Neuronal stem cell (in vitro differentiated cells): ENCODE measurements at regions not wholly inside any gene's neighbourhood (a gene's known extent, or its start where the extent isn't known, plus 50 kb on each side); places are given as distances from the start of the nearest gene placed in this dataset.
A peak's percentile ranks its signal among the peaks of the same experiment; 100 is the strongest.

Source experiments
- DNase-seq: peaks from one replicate; pipeline ENCODE4 v3.0.0-alpha.2; 2013; ENCODE audit warnings: low spot score
- H2AFZ ChIP-seq: one replicate; pipeline ENCODE4 v1.6.1; 2013; ENCODE audit warnings: mild to moderate bottlenecking, low read length, inconsistent platforms
- H2AK5ac ChIP-seq: 2 replicates; pipeline ENCODE4 v1.6.1; 2013; ENCODE audit warnings: low read depth, mild to moderate bottlenecking, inconsistent platforms, low read length, moderate library complexity, mixed read lengths
- H2BK120ac ChIP-seq: 2 replicates; pipeline ENCODE4 v1.6.1; 2013; ENCODE audit warnings: low read depth, mild to moderate bottlenecking, inconsistent platforms, low read length, moderate library complexity, mixed read lengths
- H2BK12ac ChIP-seq: one replicate; pipeline ENCODE4 v1.6.1; 2013; ENCODE audit warnings: low read length, inconsistent platforms
- H2BK15ac ChIP-seq: 2 replicates; pipeline ENCODE4 v1.6.1; 2013; ENCODE audit warnings: mild to moderate bottlenecking, low read length, inconsistent platforms, mixed read lengths
- H2BK5ac ChIP-seq: one replicate; pipeline ENCODE4 v1.6.1; 2013; ENCODE audit warnings: inconsistent platforms, mild to moderate bottlenecking, low read length, moderate library complexity
- H3K14ac ChIP-seq: one replicate; pipeline ENCODE4 v1.6.1; 2013; ENCODE audit warnings: low read length, inconsistent platforms
- H3K18ac ChIP-seq: 2 replicates; pipeline ENCODE4 v1.6.1; 2013; ENCODE audit warnings: low read length, inconsistent platforms
- H3K23ac ChIP-seq: 2 replicates; pipeline ENCODE4 v1.6.1; 2013; ENCODE audit warnings: low read depth, mild to moderate bottlenecking, mixed read lengths, low read length, inconsistent platforms; ENCODE audit not compliant: poor library complexity
- H3K27ac ChIP-seq: replicated peaks from 3 replicates; pipeline ENCODE4 v1.5.1; 2013; ENCODE audit warnings: low read length, inconsistent platforms
- H3K27me3 ChIP-seq, 3 experiments: 2 replicates each; pipeline ENCODE4 v1.6.1; 2013; ENCODE audit warnings: low read length in 3 of 3, mild to moderate bottlenecking in 2 of 3, inconsistent platforms in 1 of 3, low read depth in 1 of 3, mixed read lengths in 1 of 3, moderate library complexity in 1 of 3; ENCODE audit not compliant: control insufficient read depth in 3 of 3, insufficient read depth in 3 of 3
- H3K36me3 ChIP-seq, 2 donors: replicated peaks in 1 of 2; 2 replicates each; pipeline ENCODE4 v1.6.1; 2013; ENCODE audit warnings: low read length in 2 of 2; ENCODE audit not compliant: control insufficient read depth in 2 of 2, insufficient read depth in 2 of 2
- H3K4ac ChIP-seq: 2 replicates; pipeline ENCODE4 v1.6.1; 2013; ENCODE audit warnings: inconsistent platforms, mild to moderate bottlenecking, low read length, moderate library complexity
- H3K4me1 ChIP-seq, 2 donors: 1 replicate in 1 of 2; 2 replicates in 1 of 2; pipeline ENCODE4 v1.6.1; 2013; ENCODE audit warnings: low read length in 2 of 2, low read depth in 1 of 2; ENCODE audit not compliant: control insufficient read depth in 2 of 2, insufficient read depth in 1 of 2
- H3K4me2 ChIP-seq: one replicate; pipeline ENCODE4 v1.6.1; 2013; ENCODE audit warnings: mild to moderate bottlenecking, low read length, inconsistent platforms; ENCODE audit not compliant: insufficient read depth, poor library complexity, severe bottlenecking
- H3K4me3 ChIP-seq, 2 donors: 2 replicates each; pipeline ENCODE4 v1.5.1; 2013; ENCODE audit warnings: low read length in 2 of 2, mild to moderate bottlenecking in 2 of 2, inconsistent platforms in 1 of 2, moderate library complexity in 1 of 2
- H3K79me1 ChIP-seq: one replicate; pipeline ENCODE4 v1.6.1; 2013; ENCODE audit warnings: low read depth, mild to moderate bottlenecking, inconsistent platforms, low read length, moderate library complexity
- H3K9ac ChIP-seq: one replicate; pipeline ENCODE4 v1.6.1; 2013; ENCODE audit warnings: mild to moderate bottlenecking, low read depth, low read length, inconsistent platforms; ENCODE audit not compliant: poor library complexity
- H3K9me3 ChIP-seq, 2 donors: replicated peaks in 1 of 2; 2 replicates each; pipeline versions ENCODE3 to v1.6.1; 2013; ENCODE audit warnings: low read length in 2 of 2, mild to moderate bottlenecking in 2 of 2, inconsistent platforms in 1 of 2, low read depth in 1 of 2, mixed read lengths in 1 of 2, moderate library complexity in 1 of 2; ENCODE audit not compliant: control insufficient read depth in 2 of 2, insufficient read depth in 1 of 2
- H4K8ac ChIP-seq: one replicate; pipeline ENCODE4 v1.6.1; 2013; ENCODE audit warnings: low read depth, mild to moderate bottlenecking, inconsistent platforms, low read length, moderate library complexity
- H4K91ac ChIP-seq: one replicate; pipeline ENCODE4 v1.6.1; 2013; ENCODE audit warnings: low read length, low read depth, mild to moderate bottlenecking, inconsistent platforms; ENCODE audit not compliant: poor library complexity
- WGBS, 2 donors: extraction: QIAGEN DNeasy Blood & Tissue Kit; methylation state at CpG; one replicate each; pipeline ENCODE4 v1.1.7; 2013; ENCODE audit warnings: missing lambda C conversion rate in 2 of 2, mixed read lengths in 1 of 2; ENCODE audit not compliant: insufficient read length in 2 of 2, insufficient replicate concordance in 1 of 2; ENCODE audit errors: extremely low coverage in 2 of 2; 5-methylcytosine and 5-hydroxymethylcytosine counted together

GRCh38 chr5:26805076-26805475 lies 233.3 kb downstream of the CDH9 start:
- H3K23ac ChIP-seq, result no peak overlapping the region
- H2BK12ac ChIP-seq, result no peak overlapping the region
- H3K9me3 ChIP-seq, result peaks cover 0 to 4% of the 10 kb centered on the region in 2 donors
- H3K36me3 ChIP-seq, result no peaks in the 10 kb centered on the region
- H4K8ac ChIP-seq, result no peak overlapping the region
- no peaks in the 10 kb centered on the region for H3K79me1 ChIP-seq
- no peak overlapping the region for H2AK5ac ChIP-seq
- no peak overlapping the region for H2BK15ac ChIP-seq
- H3K14ac ChIP-seq, result no peak overlapping the region
- no peak overlapping the region for H4K91ac ChIP-seq
- H3K27me3 ChIP-seq, result no peaks in the 10 kb centered on the region
- H2BK5ac ChIP-seq, result no peak overlapping the region
- DNase-seq, result no peak
- no peak overlapping the region for H2AFZ ChIP-seq
- H3K18ac ChIP-seq, result no peak overlapping the region
- no peak overlapping the region for H2BK120ac ChIP-seq
- no peak overlapping the region for H3K4me2 ChIP-seq
- no peaks in the 10 kb centered on the region for H3K4me1 ChIP-seq
- H3K27ac ChIP-seq, result no peak overlapping the region
- H3K4ac ChIP-seq, result no peak overlapping the region
- no peak overlapping the region for H3K9ac ChIP-seq
- no peak overlapping the region for H3K4me3 ChIP-seq
- no CpG with 5 or more reads among the region's 1 CpG for WGBS, 2 donors

- H3K4me2 ChIP-seq, result no peak overlapping the region
- H3K36me3 ChIP-seq, result no peaks in the 10 kb centered on the region
- no peak for DNase-seq
- H3K27me3 ChIP-seq, result no peaks in the 10 kb centered on the region
- no peak overlapping the region for H4K91ac ChIP-seq
- H3K14ac ChIP-seq, result no peak overlapping the region
- H2BK15ac ChIP-seq, result no peak overlapping the region
- H3K9me3 ChIP-seq, result peaks cover 0 to 4% of the 10 kb centered on the region in 2 donors
- no peak overlapping the region for H3K4ac ChIP-seq
- H2AFZ ChIP-seq, result peak overlapping the region; percentile 19
- no peak overlapping the region for H2BK5ac ChIP-seq
- no peaks in the 10 kb centered on the region for H3K4me1 ChIP-seq
- no peak overlapping the region for H3K4me3 ChIP-seq
- H3K79me1 ChIP-seq, result no peaks in the 10 kb centered on the region
- no peak overlapping the region for H3K9ac ChIP-seq
- no peak overlapping the region for H2BK12ac ChIP-seq
- no peak overlapping the region for H3K18ac ChIP-seq
- H4K8ac ChIP-seq, result no peak overlapping the region
- no peak overlapping the region for H2AK5ac ChIP-seq
- H3K23ac ChIP-seq, result no peak overlapping the region
- WGBS, 2 donors, result no CpG with 5 or more reads among the region's 4 CpGs
- no peak overlapping the region for H2BK120ac ChIP-seq
- H3K27ac ChIP-seq, result no peak overlapping the region
These were observed 235.4 kb downstream of the CDH9 start for GRCh38 chr5:26802944-26803343.

- Histone ChIP-seq H3K23ac (no peak overlapping the region), H3K9ac (no peak overlapping the region), H3K14ac (no peak overlapping the region), H2BK15ac (no peak overlapping the region), H3K79me1 (no peaks in the 10 kb centered on the region), H2AFZ (peak overlapping the region; percentile 34), H3K9me3 (no peaks in the 10 kb centered on the region), H2AK5ac (no peak overlapping the region), H3K27me3 (no peaks in the 10 kb centered on the region), H3K36me3 (no peaks in the 10 kb centered on the region), H4K91ac (no peak overlapping the region), H2BK5ac (no peak overlapping the region), H3K18ac (no peak overlapping the region), H3K27ac (no peak overlapping the region), H4K8ac (no peak overlapping the region), H3K4me1 (no peaks in the 10 kb centered on the region), H3K4ac (no peak overlapping the region), H2BK120ac (no peak overlapping the region), H3K4me3 (no peak overlapping the region), H3K4me2 (no peak overlapping the region), H2BK12ac (no peak overlapping the region)
- no CpG with 5 or more reads among the region's 1 CpG for whole genome bisulfite sequencing, 2 donors
- DNase-seq, result no peak
These were observed 247.0 kb downstream of the CDH9 start for GRCh38 chr5:26791433-26791832.

- H3K4ac ChIP-seq, result no peak overlapping the region
- no peak for DNase-seq
- no peak overlapping the region for H3K14ac ChIP-seq
- no peaks in the 10 kb centered on the region for H3K79me1 ChIP-seq
- H3K23ac ChIP-seq, result no peak overlapping the region
- no peak overlapping the region for H3K4me2 ChIP-seq
- no peak overlapping the region for H2BK120ac ChIP-seq
- no peak overlapping the region for H2BK15ac ChIP-seq
- WGBS, 2 donors, result no CpG with 5 or more reads among the region's 3 CpGs
- H2AFZ ChIP-seq, result peak overlapping the region; percentile 34
- H4K91ac ChIP-seq, result no peak overlapping the region
- H4K8ac ChIP-seq, result no peak overlapping the region
- no peak overlapping the region for H2AK5ac ChIP-seq
- H3K4me1 ChIP-seq, result no peaks in the 10 kb centered on the region
- H3K27ac ChIP-seq, result no peak overlapping the region
- no peaks in the 10 kb centered on the region for H3K36me3 ChIP-seq
- no peaks in the 10 kb centered on the region for H3K27me3 ChIP-seq
- no peak overlapping the region for H2BK12ac ChIP-seq
- no peak overlapping the region for H3K9ac ChIP-seq
- no peak overlapping the region for H3K4me3 ChIP-seq
- no peaks in the 10 kb centered on the region for H3K9me3 ChIP-seq
- no peak overlapping the region for H2BK5ac ChIP-seq
- no peak overlapping the region for H3K18ac ChIP-seq
These were observed 247.4 kb downstream of the CDH9 start for GRCh38 chr5:26791021-26791420.
